ENCODE measurements at regions not wholly inside any gene's neighbourhood (a gene's known extent, or its start where the extent isn't known, plus 50 kb on each side); places are given as distances from the start of the nearest gene placed in this dataset.

DNA sequence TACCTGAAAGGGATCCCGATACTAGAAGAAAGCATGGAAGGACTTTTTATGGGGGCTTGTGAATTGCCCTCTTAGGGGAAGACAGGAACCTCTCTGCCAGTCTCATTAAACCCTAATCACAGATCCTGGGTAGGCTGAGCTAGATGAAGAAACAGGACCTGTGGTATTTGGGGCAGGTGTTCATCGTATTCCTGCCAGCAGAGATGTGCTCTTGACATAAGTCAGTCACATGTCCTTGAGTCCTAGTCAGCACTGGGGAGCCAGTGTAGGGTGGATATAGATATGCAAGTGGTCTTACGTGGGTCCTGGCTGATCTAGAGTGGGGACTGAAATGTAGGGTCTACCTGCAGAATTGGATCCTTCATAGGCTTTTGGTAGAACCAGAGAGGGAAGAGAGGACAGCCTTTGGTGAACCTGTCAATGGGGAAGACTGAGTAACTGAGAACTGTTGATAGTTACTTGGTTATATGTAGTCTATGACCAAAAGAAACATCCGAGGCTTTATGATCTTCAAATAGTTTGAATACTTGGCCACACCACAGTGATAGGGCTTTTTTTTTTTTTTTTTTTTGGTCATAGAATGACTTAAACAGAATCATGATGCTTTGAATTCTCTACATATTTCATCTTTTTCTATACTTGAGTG lies 63.5 kb upstream of the WDR1 start:
- TF ChIP-seq, protein P1, sequence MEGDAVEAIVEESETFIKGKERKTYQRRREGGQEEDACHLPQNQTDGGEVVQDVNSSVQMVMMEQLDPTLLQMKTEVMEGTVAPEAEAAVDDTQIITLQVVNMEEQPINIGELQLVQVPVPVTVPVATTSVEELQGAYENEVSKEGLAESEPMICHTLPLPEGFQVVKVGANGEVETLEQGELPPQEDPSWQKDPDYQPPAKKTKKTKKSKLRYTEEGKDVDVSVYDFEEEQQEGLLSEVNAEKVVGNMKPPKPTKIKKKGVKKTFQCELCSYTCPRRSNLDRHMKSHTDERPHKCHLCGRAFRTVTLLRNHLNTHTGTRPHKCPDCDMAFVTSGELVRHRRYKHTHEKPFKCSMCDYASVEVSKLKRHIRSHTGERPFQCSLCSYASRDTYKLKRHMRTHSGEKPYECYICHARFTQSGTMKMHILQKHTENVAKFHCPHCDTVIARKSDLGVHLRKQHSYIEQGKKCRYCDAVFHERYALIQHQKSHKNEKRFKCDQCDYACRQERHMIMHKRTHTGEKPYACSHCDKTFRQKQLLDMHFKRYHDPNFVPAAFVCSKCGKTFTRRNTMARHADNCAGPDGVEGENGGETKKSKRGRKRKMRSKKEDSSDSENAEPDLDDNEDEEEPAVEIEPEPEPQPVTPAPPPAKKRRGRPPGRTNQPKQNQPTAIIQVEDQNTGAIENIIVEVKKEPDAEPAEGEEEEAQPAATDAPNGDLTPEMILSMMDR (IDR thresholded peaks at IDR 0.05 in 8 of 11, conservative IDR thresholded peaks at IDR 0.05 in 3 of 11): no peak
- TF ChIP-seq POLR2A (IDR thresholded peaks at IDR 0.05): no peak

All from spleen (tissue), 7 donors.